HEK293 (cell line): ENCODE measurements at regions not wholly inside any gene's neighbourhood (a gene's known extent, or its start where the extent isn't known, plus 50 kb on each side); places are given as distances from the start of the nearest gene placed in this dataset.

Source experiments
- MZF1 ChIP-seq: fragments of 450-650 bp; formaldehyde crosslinking; IDR thresholded peaks from 2 replicates; pipeline ENCODE4 v1.5.1; 2017; ENCODE audit warnings: missing biosample characterization, missing genetic modification characterization, borderline replicate concordance
- SP2 ChIP-seq: fragments of 450-650 bp; formaldehyde crosslinking; IDR thresholded peaks from 2 replicates; pipeline ENCODE4 v1.5.1; 2016; ENCODE audit warnings: missing biosample characterization, missing genetic modification characterization
- TCF7L2 ChIP-seq: IDR thresholded peaks from 2 replicates; pipeline ENCODE4 v1.6.1; 2011; ENCODE audit warnings: low read depth, mild to moderate bottlenecking, inconsistent platforms, low read length, moderate library complexity, borderline replicate concordance
- YY1 ChIP-seq: fragments of 450-650 bp; formaldehyde crosslinking; IDR thresholded peaks from 2 replicates; pipeline ENCODE4 v1.5.1; 2018; ENCODE audit warnings: missing biosample characterization, missing genetic modification characterization
- ZBTB21 ChIP-seq: fragments of 450-650 bp; formaldehyde crosslinking; IDR thresholded peaks from 2 replicates; pipeline ENCODE4 v1.5.1; 2017; ENCODE audit warnings: missing biosample characterization, missing genetic modification characterization
- ZNF132 ChIP-seq: fragments of 450-650 bp; formaldehyde crosslinking; IDR thresholded peaks from 2 replicates; pipeline ENCODE4 v1.5.1; 2017; ENCODE audit warnings: missing biosample characterization, missing genetic modification characterization, borderline replicate concordance
- ZNF184 ChIP-seq: fragments of 450-650 bp; IDR thresholded peaks from 2 replicates; pipeline ENCODE4 v1.5.1; 2018; ENCODE audit warnings: missing biosample characterization, mild to moderate bottlenecking, missing genetic modification characterization
- ZNF423 ChIP-seq: fragments of 450-650 bp; formaldehyde crosslinking; IDR thresholded peaks from 2 replicates; pipeline ENCODE4 v1.5.1; 2016; ENCODE audit warnings: missing biosample characterization, missing genetic modification characterization
- ZNF626 ChIP-seq: fragments of 450-650 bp; sonication (Bioruptor Pico); formaldehyde crosslinking; IDR thresholded peaks from 2 replicates; pipeline ENCODE4 v1.5.1; 2018; ENCODE audit warnings: missing biosample characterization, missing genetic modification characterization, inconsistent platforms
- TF ChIP-seq, protein P1 (sequence below): fragments of 450-650 bp; formaldehyde crosslinking; IDR thresholded peaks from 2 replicates; pipeline ENCODE4 v1.5.1; 2016; ENCODE audit warnings: missing biosample characterization, missing genetic modification characterization
- TF ChIP-seq, protein P2 (sequence below): fragments of 450-650 bp; formaldehyde crosslinking; IDR thresholded peaks from 2 replicates; pipeline ENCODE4 v1.5.1; 2016; ENCODE audit warnings: missing biosample characterization, missing genetic modification characterization
- TF ChIP-seq, protein P3 (sequence below): fragments of 450-650 bp; formaldehyde crosslinking; IDR thresholded peaks from 2 replicates; pipeline ENCODE4 v1.5.1; 2016; ENCODE audit warnings: missing biosample characterization, missing genetic modification characterization
- TF ChIP-seq, protein P4 (sequence below): fragments of 450-650 bp; formaldehyde crosslinking; IDR thresholded peaks from 2 replicates; pipeline ENCODE4 v1.5.1; 2016; ENCODE audit warnings: missing biosample characterization, missing genetic modification characterization, low read depth

DNA sequence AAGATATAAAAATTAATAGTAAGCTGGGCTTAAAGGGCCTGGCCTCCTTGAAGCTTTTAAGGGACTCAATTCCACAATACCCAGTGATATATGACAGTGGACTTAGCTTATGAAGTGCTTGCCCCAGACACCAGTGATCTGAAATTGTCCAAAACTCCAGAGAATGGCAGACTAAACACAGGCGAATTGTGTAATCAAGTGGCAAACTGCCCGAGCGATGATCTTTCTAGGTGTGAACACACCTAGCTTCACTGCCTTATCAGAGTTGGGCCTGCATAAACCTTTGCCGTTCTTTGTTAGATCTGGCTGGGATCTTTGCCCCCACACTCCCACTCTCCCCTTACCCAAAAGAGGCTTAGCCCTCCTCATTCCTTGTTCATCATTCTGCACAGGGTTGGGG, 62.5 kb upstream of the SH3RF1 start:
- TF ChIP-seq SP2 (tag by site-specific recombination) (no peak), ZNF423 (tag by site-specific recombination) (no peak), ZNF184 (tag by site-specific recombination) (no peak), TCF7L2 (no peak), YY1 (tag by site-specific recombination) (no peak), ZBTB21 (no peak), ZNF132 (no peak), MZF1 (tag by site-specific recombination) (no peak), ZNF626 (tag by site-specific recombination) (no peak)
- TF ChIP-seq, protein P1, sequence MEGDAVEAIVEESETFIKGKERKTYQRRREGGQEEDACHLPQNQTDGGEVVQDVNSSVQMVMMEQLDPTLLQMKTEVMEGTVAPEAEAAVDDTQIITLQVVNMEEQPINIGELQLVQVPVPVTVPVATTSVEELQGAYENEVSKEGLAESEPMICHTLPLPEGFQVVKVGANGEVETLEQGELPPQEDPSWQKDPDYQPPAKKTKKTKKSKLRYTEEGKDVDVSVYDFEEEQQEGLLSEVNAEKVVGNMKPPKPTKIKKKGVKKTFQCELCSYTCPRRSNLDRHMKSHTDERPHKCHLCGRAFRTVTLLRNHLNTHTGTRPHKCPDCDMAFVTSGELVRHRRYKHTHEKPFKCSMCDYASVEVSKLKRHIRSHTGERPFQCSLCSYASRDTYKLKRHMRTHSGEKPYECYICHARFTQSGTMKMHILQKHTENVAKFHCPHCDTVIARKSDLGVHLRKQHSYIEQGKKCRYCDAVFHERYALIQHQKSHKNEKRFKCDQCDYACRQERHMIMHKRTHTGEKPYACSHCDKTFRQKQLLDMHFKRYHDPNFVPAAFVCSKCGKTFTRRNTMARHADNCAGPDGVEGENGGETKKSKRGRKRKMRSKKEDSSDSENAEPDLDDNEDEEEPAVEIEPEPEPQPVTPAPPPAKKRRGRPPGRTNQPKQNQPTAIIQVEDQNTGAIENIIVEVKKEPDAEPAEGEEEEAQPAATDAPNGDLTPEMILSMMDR (tag by site-specific recombination), result no peak
- TF ChIP-seq, protein P2, sequence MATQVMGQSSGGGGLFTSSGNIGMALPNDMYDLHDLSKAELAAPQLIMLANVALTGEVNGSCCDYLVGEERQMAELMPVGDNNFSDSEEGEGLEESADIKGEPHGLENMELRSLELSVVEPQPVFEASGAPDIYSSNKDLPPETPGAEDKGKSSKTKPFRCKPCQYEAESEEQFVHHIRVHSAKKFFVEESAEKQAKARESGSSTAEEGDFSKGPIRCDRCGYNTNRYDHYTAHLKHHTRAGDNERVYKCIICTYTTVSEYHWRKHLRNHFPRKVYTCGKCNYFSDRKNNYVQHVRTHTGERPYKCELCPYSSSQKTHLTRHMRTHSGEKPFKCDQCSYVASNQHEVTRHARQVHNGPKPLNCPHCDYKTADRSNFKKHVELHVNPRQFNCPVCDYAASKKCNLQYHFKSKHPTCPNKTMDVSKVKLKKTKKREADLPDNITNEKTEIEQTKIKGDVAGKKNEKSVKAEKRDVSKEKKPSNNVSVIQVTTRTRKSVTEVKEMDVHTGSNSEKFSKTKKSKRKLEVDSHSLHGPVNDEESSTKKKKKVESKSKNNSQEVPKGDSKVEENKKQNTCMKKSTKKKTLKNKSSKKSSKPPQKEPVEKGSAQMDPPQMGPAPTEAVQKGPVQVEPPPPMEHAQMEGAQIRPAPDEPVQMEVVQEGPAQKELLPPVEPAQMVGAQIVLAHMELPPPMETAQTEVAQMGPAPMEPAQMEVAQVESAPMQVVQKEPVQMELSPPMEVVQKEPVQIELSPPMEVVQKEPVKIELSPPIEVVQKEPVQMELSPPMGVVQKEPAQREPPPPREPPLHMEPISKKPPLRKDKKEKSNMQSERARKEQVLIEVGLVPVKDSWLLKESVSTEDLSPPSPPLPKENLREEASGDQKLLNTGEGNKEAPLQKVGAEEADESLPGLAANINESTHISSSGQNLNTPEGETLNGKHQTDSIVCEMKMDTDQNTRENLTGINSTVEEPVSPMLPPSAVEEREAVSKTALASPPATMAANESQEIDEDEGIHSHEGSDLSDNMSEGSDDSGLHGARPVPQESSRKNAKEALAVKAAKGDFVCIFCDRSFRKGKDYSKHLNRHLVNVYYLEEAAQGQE (tag by site-specific recombination), result no peak
- TF ChIP-seq, protein P3, sequence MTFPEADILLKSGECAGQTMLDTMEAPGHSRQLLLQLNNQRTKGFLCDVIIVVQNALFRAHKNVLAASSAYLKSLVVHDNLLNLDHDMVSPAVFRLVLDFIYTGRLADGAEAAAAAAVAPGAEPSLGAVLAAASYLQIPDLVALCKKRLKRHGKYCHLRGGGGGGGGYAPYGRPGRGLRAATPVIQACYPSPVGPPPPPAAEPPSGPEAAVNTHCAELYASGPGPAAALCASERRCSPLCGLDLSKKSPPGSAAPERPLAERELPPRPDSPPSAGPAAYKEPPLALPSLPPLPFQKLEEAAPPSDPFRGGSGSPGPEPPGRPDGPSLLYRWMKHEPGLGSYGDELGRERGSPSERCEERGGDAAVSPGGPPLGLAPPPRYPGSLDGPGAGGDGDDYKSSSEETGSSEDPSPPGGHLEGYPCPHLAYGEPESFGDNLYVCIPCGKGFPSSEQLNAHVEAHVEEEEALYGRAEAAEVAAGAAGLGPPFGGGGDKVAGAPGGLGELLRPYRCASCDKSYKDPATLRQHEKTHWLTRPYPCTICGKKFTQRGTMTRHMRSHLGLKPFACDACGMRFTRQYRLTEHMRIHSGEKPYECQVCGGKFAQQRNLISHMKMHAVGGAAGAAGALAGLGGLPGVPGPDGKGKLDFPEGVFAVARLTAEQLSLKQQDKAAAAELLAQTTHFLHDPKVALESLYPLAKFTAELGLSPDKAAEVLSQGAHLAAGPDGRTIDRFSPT (tag by site-specific recombination), result no peak
- TF ChIP-seq, protein P4, sequence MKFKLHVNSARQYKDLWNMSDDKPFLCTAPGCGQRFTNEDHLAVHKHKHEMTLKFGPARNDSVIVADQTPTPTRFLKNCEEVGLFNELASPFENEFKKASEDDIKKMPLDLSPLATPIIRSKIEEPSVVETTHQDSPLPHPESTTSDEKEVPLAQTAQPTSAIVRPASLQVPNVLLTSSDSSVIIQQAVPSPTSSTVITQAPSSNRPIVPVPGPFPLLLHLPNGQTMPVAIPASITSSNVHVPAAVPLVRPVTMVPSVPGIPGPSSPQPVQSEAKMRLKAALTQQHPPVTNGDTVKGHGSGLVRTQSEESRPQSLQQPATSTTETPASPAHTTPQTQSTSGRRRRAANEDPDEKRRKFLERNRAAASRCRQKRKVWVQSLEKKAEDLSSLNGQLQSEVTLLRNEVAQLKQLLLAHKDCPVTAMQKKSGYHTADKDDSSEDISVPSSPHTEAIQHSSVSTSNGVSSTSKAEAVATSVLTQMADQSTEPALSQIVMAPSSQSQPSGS (tag by site-specific recombination), result no peak
